ENCODE measurements at regions not wholly inside any gene's neighbourhood (a gene's known extent, or its start where the extent isn't known, plus 50 kb on each side); places are given as distances from the start of the nearest gene placed in this dataset.

GRCh38 chr4:148684638-148685037 is 242.4 kb upstream of the NR3C2 start:
- H3K4me1 ChIP-seq (ENCODE audit: control insufficient read depth in 2 of 3, insufficient read depth in 2 of 3, low read depth in 1 of 3, low read length in 3 of 3), result peaks cover 0 to 3% (median 0%) of the 10 kb centered on the region in 3 donors
- no peak for FAIRE-seq
- no peak for DNase-seq
- no peak overlapping the region for H3K4me3 ChIP-seq (ENCODE audit: low read length in 3 of 3)
- intact Hi-C loops (cut with DNase I), result no loop called here
- no peak for TF ChIP-seq CTCF (IDR thresholded peaks at IDR 0.05; ENCODE audit: borderline replicate concordance, extremely low read depth, insufficient read depth)
- no peak overlapping the region for H3K27ac ChIP-seq (ENCODE audit: low read depth in 2 of 2, low read length in 2 of 2)
- H3K9me3 ChIP-seq (ENCODE audit: control insufficient read depth in 2 of 3, insufficient read depth in 1 of 3, low read length in 3 of 3), result no peaks in the 10 kb centered on the region
- no peaks in the 10 kb centered on the region for H3K36me3 ChIP-seq (ENCODE audit: control insufficient read depth in 2 of 3, insufficient read depth in 3 of 3, low read length in 3 of 3)
- no peaks in the 10 kb centered on the region for H3K27me3 ChIP-seq (ENCODE audit: control insufficient read depth, insufficient read depth, low read length)
- no peak overlapping the region for H3K9ac ChIP-seq (ENCODE audit: low read length in 3 of 3)

- no peak for DNase-seq
- FAIRE-seq, result no peak
- Histone ChIP-seq H3K4me1 (ENCODE audit: control insufficient read depth in 2 of 3, insufficient read depth in 2 of 3, low read depth in 1 of 3, low read length in 3 of 3) (peaks cover 0 to 3% (median 0%) of the 10 kb centered on the region in 3 donors), H3K27me3 (ENCODE audit: control insufficient read depth, insufficient read depth, low read length) (no peaks in the 10 kb centered on the region), H3K36me3 (ENCODE audit: control insufficient read depth in 2 of 3, insufficient read depth in 3 of 3, low read length in 3 of 3) (no peaks in the 10 kb centered on the region), H3K4me3 (ENCODE audit: low read length in 3 of 3) (no peak overlapping the region), H3K9me3 (ENCODE audit: control insufficient read depth in 2 of 3, insufficient read depth in 1 of 3, low read length in 3 of 3) (no peaks in the 10 kb centered on the region), H3K27ac (ENCODE audit: low read depth in 2 of 2, low read length in 2 of 2) (no peak overlapping the region), H3K9ac (ENCODE audit: low read length in 3 of 3) (no peak overlapping the region)
- intact Hi-C loops (cut with DNase I), result no loop called here
- no peak for TF ChIP-seq CTCF (IDR thresholded peaks at IDR 0.05; ENCODE audit: borderline replicate concordance, extremely low read depth, insufficient read depth)
Measured at GRCh38 chr4:148680884-148681283, 238.7 kb upstream of the NR3C2 start.

- H3K9me3 ChIP-seq (ENCODE audit: control insufficient read depth in 2 of 3, insufficient read depth in 1 of 3, low read length in 3 of 3), result no peaks in the 10 kb centered on the region
- H3K4me3 ChIP-seq (ENCODE audit: low read length in 3 of 3), result no peak overlapping the region
- intact Hi-C loops (cut with DNase I), result no loop called here
- H3K36me3 ChIP-seq (ENCODE audit: control insufficient read depth in 2 of 3, insufficient read depth in 3 of 3, low read length in 3 of 3), result no peaks in the 10 kb centered on the region
- no peaks in the 10 kb centered on the region for H3K27me3 ChIP-seq (ENCODE audit: control insufficient read depth, insufficient read depth, low read length)
- DNase-seq (peak in 1 of 5 donors; percentile 36), FAIRE-seq (no peak)
- TF ChIP-seq CTCF (IDR thresholded peaks at IDR 0.05; ENCODE audit: borderline replicate concordance, extremely low read depth, insufficient read depth), result no peak
- no peak overlapping the region for H3K27ac ChIP-seq (ENCODE audit: low read depth in 2 of 2, low read length in 2 of 2)
- no peak overlapping the region for H3K9ac ChIP-seq (ENCODE audit: low read length in 3 of 3)
- no peaks in the 10 kb centered on the region for H3K4me1 ChIP-seq (ENCODE audit: control insufficient read depth in 2 of 3, insufficient read depth in 2 of 3, low read depth in 1 of 3, low read length in 3 of 3)
Measured at GRCh38 chr4:148676344-148676743, 234.1 kb upstream of the NR3C2 start.

- DNase-seq, result no peak
- Histone ChIP-seq H3K36me3 (ENCODE audit: control insufficient read depth in 2 of 3, insufficient read depth in 3 of 3, low read length in 3 of 3) (no peaks in the 10 kb centered on the region), H3K27ac (ENCODE audit: low read depth in 2 of 2, low read length in 2 of 2) (no peak overlapping the region), H3K4me3 (ENCODE audit: low read length in 3 of 3) (no peak overlapping the region), H3K9ac (ENCODE audit: low read length in 3 of 3) (no peak overlapping the region), H3K9me3 (ENCODE audit: control insufficient read depth in 2 of 3, insufficient read depth in 1 of 3, low read length in 3 of 3) (no peaks in the 10 kb centered on the region), H3K27me3 (ENCODE audit: control insufficient read depth, insufficient read depth, low read length) (no peaks in the 10 kb centered on the region), H3K4me1 (ENCODE audit: control insufficient read depth in 2 of 3, insufficient read depth in 2 of 3, low read depth in 1 of 3, low read length in 3 of 3) (no peaks in the 10 kb centered on the region)
- intact Hi-C loops (cut with DNase I), result no loop called here
- FAIRE-seq, result no peak
- no peak for TF ChIP-seq CTCF (IDR thresholded peaks at IDR 0.05; ENCODE audit: borderline replicate concordance, extremely low read depth, insufficient read depth)
Measured at GRCh38 chr4:148674876-148675275, 232.7 kb upstream of the NR3C2 start.
